ENCODE measurements at regions not wholly inside any gene's neighbourhood (a gene's known extent, or its start where the extent isn't known, plus 50 kb on each side); places are given as distances from the start of the nearest gene placed in this dataset.

DNA sequence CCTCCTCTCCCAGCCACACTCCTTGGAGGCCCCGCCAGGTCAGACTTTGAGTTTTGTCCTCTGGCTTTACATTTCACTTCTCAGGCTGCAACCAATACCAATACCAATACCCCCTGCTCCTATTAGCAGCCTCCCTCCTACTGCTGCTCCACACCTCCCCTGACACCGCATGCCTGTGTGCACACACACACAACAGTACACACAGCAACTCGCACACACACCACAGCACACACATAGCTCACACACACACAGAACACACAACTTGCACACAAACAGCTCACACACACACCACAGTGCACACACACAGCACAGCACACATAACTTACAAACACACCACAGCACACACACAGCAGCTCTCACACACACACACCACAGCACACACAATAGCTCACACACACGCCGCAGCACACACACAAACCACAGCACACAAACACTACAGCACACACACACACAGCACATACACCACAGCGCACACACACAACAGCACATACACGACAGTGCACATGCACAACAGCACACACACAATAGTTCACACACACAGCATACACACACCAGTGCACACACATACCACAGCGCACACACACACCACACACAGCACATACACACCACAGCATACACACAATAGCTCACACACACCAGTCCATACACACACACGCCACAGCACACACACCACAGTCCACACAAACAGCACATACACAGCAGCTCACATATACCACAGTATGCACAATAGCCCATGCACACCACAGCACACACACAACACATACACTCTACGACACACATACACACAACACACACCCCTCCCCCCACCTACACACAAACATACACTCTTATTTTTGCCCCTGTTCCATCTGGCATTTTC is 204.7 kb downstream of the UACA start:
- CTCF ChIA-PET (ENCODE audit: unreplicated experiment): no interaction called here
- TF ChIP-seq EZH2phosphoT487 (IDR thresholded peaks at IDR 0.05; ENCODE audit: borderline replicate concordance, low read depth, low read length): no peak
- TF ChIP-seq CTCF (conservative IDR thresholded peaks at IDR 0.05; ENCODE audit: low read length): no peak
- Histone ChIP-seq H3K4me3 (ENCODE audit: low read depth, low read length, poor library complexity, severe bottlenecking) (no peak overlapping the region), H3K27ac (ENCODE audit: low read depth, low read length, poor library complexity, severe bottlenecking) (no peak overlapping the region), H4K20me1 (ENCODE audit: insufficient read depth, low read length) (no peaks in the 10 kb centered on the region), H3K79me2 (ENCODE audit: insufficient read depth, low read depth, low read length) (no peaks in the 10 kb centered on the region), H3K4me2 (ENCODE audit: low read length) (no peak overlapping the region), H3K4me1 (ENCODE audit: insufficient read depth, low read length, poor library complexity, severe bottlenecking) (no peaks in the 10 kb centered on the region), H3K9me2 (ENCODE audit: insufficient read depth, low read length) (no peaks in the 10 kb centered on the region), H3K36me3 (ENCODE audit: insufficient read depth, low read length) (no peaks in the 10 kb centered on the region), H3K9me3 (ENCODE audit: low read length) (no peaks in the 10 kb centered on the region), H2AFZ (ENCODE audit: low read length) (no peak overlapping the region)
- DNase-seq (ENCODE audit: low spot score): no peak
- POLR2A ChIA-PET: no interaction called here
- intact Hi-C loops (cut with micrococcal nuclease; ENCODE audit: unreplicated experiment): no loop called here
- BruUV-seq (replicated peaks): no TSS peak

GRCh38 chr15:70557521-70558258 is 205.7 kb downstream of the UACA start:
- CTCF ChIA-PET (ENCODE audit: unreplicated experiment): no interaction called here
- Histone ChIP-seq H3K27ac (ENCODE audit: low read depth, low read length, poor library complexity, severe bottlenecking) (no peak overlapping the region), H3K79me2 (ENCODE audit: insufficient read depth, low read depth, low read length) (no peaks in the 10 kb centered on the region), H3K9me2 (ENCODE audit: insufficient read depth, low read length) (no peaks in the 10 kb centered on the region), H3K4me3 (ENCODE audit: low read depth, low read length, poor library complexity, severe bottlenecking) (no peak overlapping the region), H3K36me3 (ENCODE audit: insufficient read depth, low read length) (no peaks in the 10 kb centered on the region), H4K20me1 (ENCODE audit: insufficient read depth, low read length) (no peaks in the 10 kb centered on the region), H3K9me3 (ENCODE audit: low read length) (no peaks in the 10 kb centered on the region), H2AFZ (ENCODE audit: low read length) (no peak overlapping the region), H3K4me2 (ENCODE audit: low read length) (no peak overlapping the region), H3K4me1 (ENCODE audit: insufficient read depth, low read length, poor library complexity, severe bottlenecking) (no peaks in the 10 kb centered on the region)
- TF ChIP-seq EZH2phosphoT487 (IDR thresholded peaks at IDR 0.05; ENCODE audit: borderline replicate concordance, low read depth, low read length) (no peak), CTCF (conservative IDR thresholded peaks at IDR 0.05; ENCODE audit: low read length) (no peak)
- no TSS peak for BruUV-seq (replicated peaks)
- DNase-seq (ENCODE audit: low spot score): no peak
- intact Hi-C loops (cut with micrococcal nuclease; ENCODE audit: unreplicated experiment): no loop called here
- POLR2A ChIA-PET: no interaction called here

DNA sequence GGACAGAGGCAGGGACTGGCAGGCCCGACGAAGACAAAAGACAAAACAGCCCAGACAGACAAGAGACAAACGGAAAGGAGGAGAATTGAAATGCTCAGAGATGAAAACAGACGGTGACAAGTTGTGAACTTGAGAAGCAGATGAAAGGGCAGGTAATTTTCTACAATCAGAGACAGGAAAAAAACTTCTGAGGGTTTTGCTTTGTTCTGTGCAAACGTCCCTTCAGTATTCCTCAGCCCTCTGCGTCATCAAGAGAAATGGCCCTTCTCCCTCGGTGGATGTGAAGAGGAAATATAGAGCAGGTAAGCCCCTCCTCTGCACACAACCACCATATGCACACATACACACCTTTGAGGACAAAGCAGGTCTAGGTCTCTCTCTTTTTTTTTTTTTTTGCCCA is 206.6 kb downstream of the UACA start:
- Histone ChIP-seq H3K4me3 (ENCODE audit: low read depth, low read length, poor library complexity, severe bottlenecking) (no peak overlapping the region), H3K4me2 (ENCODE audit: low read length) (no peak overlapping the region), H2AFZ (ENCODE audit: low read length) (no peak overlapping the region), H3K4me1 (ENCODE audit: insufficient read depth, low read length, poor library complexity, severe bottlenecking) (no peaks in the 10 kb centered on the region), H3K9me3 (ENCODE audit: low read length) (no peaks in the 10 kb centered on the region), H3K79me2 (ENCODE audit: insufficient read depth, low read depth, low read length) (no peaks in the 10 kb centered on the region), H3K27ac (ENCODE audit: low read depth, low read length, poor library complexity, severe bottlenecking) (no peak overlapping the region), H3K36me3 (ENCODE audit: insufficient read depth, low read length) (no peaks in the 10 kb centered on the region), H3K9me2 (ENCODE audit: insufficient read depth, low read length) (no peaks in the 10 kb centered on the region), H4K20me1 (ENCODE audit: insufficient read depth, low read length) (no peaks in the 10 kb centered on the region)
- DNase-seq (ENCODE audit: low spot score): no peak
- CTCF ChIA-PET (ENCODE audit: unreplicated experiment): no interaction called here
- intact Hi-C loops (cut with micrococcal nuclease; ENCODE audit: unreplicated experiment): no loop called here
- POLR2A ChIA-PET: no interaction called here
- TF ChIP-seq EZH2phosphoT487 (IDR thresholded peaks at IDR 0.05; ENCODE audit: borderline replicate concordance, low read depth, low read length) (no peak), CTCF (conservative IDR thresholded peaks at IDR 0.05; ENCODE audit: low read length) (no peak)
- no TSS peak for BruUV-seq (replicated peaks)

All from OCI-LY7 (cell line).